SK-N-SH (cell line): ENCODE measurements at regions not wholly inside any gene's neighbourhood (a gene's known extent, or its start where the extent isn't known, plus 50 kb on each side); places are given as distances from the start of the nearest gene placed in this dataset.

Source experiments
- CTCF ChIA-PET: fragments of 300-600, 350-600 bp; formaldehyde crosslinking; extraction: SDS; loops from one replicate; lab custom pipeline; 2021; lab: Yijun Ruan, JAX
- POLR2A ChIA-PET: fragments of 350-600 bp; sonication (Branson Sonifier 250); formaldehyde crosslinking; extraction: SDS; loops from one replicate; lab custom pipeline; 2020; ENCODE audit warnings: antibody characterized with exemption, inconsistent platforms; lab: Yijun Ruan, JAX
- DNase-seq: peaks from one replicate; pipeline ENCODE4 v3.0.0; 2012
- H2AFZ ChIP-seq: fragments of 200-600 bp; sonication (generic); 2 replicates; pipeline ENCODE4 v1.8.1; 2016; ENCODE audit warnings: antibody characterized with exemption, mild to moderate bottlenecking, low read depth
- H3F3A ChIP-seq: fragments of 200-600 bp; sonication (generic); replicated peaks from 2 replicates; pipeline ENCODE3; 2016; ENCODE audit warnings: antibody characterized with exemption, mild to moderate bottlenecking; ENCODE audit not compliant: insufficient read depth
- H3K27ac ChIP-seq, 2 experiments: fragments of 200-500 bp in 1 of 2; fragments of 200-600 bp in 1 of 2; sonication (Bioruptor generic) in 1 of 2; sonication (generic), shearing (Covaris generic) in 1 of 2; 2 replicates each; pipeline versions ENCODE4 v1.5.1 to v1.6.1; 2014 to 2016; ENCODE audit warnings: low read depth in 2 of 2, inconsistent platforms in 1 of 2, low read length in 1 of 2, mild to moderate bottlenecking in 1 of 2, mixed read lengths in 1 of 2
- H3K27me3 ChIP-seq: fragments of 200-600 bp; sonication (generic), shearing (Covaris generic); 2 replicates; pipeline ENCODE4 v1.6.1; 2016; ENCODE audit warnings: mixed run types; ENCODE audit not compliant: insufficient read depth
- H3K36me3 ChIP-seq, 2 experiments: fragments of 200-500 bp in 1 of 2; fragments of 200-600 bp in 1 of 2; sonication (Bioruptor generic) in 1 of 2; sonication (generic) in 1 of 2; replicated peaks in 1 of 2; 2 replicates each; pipeline versions ENCODE3 to v1.5.1; 2014 to 2016; ENCODE audit warnings: low read length in 1 of 2, mild to moderate bottlenecking in 1 of 2; ENCODE audit not compliant: insufficient read depth in 2 of 2, control insufficient read depth in 1 of 2
- H3K4me1 ChIP-seq, 2 experiments: fragments of 200-500 bp in 1 of 2; fragments of 200-600 bp in 1 of 2; sonication (Bioruptor generic) in 1 of 2; sonication (generic), shearing (Covaris generic) in 1 of 2; 2 replicates each; pipeline versions ENCODE4 v1.5.1 to v1.6.1; 2014 to 2016; ENCODE audit warnings: low read depth in 1 of 2, low read length in 1 of 2, mixed run types in 1 of 2; ENCODE audit not compliant: insufficient read depth in 2 of 2, control insufficient read depth in 1 of 2
- H3K4me2 ChIP-seq: fragments of 200-600 bp; sonication (generic), shearing (Covaris generic); 2 replicates; pipeline ENCODE4 v1.6.1; 2017; ENCODE audit warnings: mixed run types
- H3K4me3 ChIP-seq, 2 experiments: fragments of 200-500 bp in 1 of 2; fragments of 200-600 bp in 1 of 2; sonication (Bioruptor generic) in 1 of 2; sonication (generic), shearing (Covaris generic) in 1 of 2; 2 replicates each; pipeline versions ENCODE4 v1.5.1 to v1.8.1; 2014 to 2016; ENCODE audit warnings: low read depth in 2 of 2, inconsistent platforms in 1 of 2, low read length in 1 of 2, mild to moderate bottlenecking in 1 of 2, mixed read lengths in 1 of 2, moderate library complexity in 1 of 2
- H3K79me2 ChIP-seq: fragments of 200-600 bp; sonication (generic); 2 replicates; pipeline ENCODE4 v1.8.1; 2017; ENCODE audit warnings: mild to moderate bottlenecking; ENCODE audit not compliant: insufficient read depth
- H3K9ac ChIP-seq: fragments of 200-600 bp; sonication (generic); 2 replicates; pipeline ENCODE4 v1.6.1; 2017; ENCODE audit warnings: mixed run types
- H3K9me2 ChIP-seq: fragments of 200-600 bp; sonication (generic); 2 replicates; pipeline ENCODE4 v1.6.1; 2017; ENCODE audit warnings: mixed run types
- H3K9me3 ChIP-seq: fragments of 200-600 bp; sonication (generic); 2 replicates; pipeline ENCODE4 v1.6.1; 2017; ENCODE audit warnings: mixed run types, mild to moderate bottlenecking, moderate library complexity
- H4K20me1 ChIP-seq: fragments of 200-600 bp; sonication (generic); 2 replicates; pipeline ENCODE4 v1.6.1; 2017; ENCODE audit warnings: mild to moderate bottlenecking, mixed run types; ENCODE audit not compliant: insufficient read depth
- EP300 ChIP-seq, 2 experiments: IDR thresholded peaks; 2 replicates each; pipeline versions ENCODE4 v1.4.0 to v1.6.1; 2012; ENCODE audit warnings: borderline replicate concordance in 1 of 2, low read depth in 1 of 2, low read length in 1 of 2
- FOSL2 ChIP-seq: IDR thresholded peaks from 2 replicates; pipeline ENCODE4 v1.4.0; 2012; ENCODE audit warnings: low read depth, mild to moderate bottlenecking, moderate library complexity, borderline replicate concordance
- IRF3 ChIP-seq: fragments of 150-350 bp; IDR thresholded peaks from 2 replicates; pipeline ENCODE4 v1.6.1; 2016; ENCODE audit warnings: mild to moderate bottlenecking, low read depth, low read length
- RAD21 ChIP-seq: IDR thresholded peaks from 2 replicates; pipeline ENCODE4 v1.6.1; 2012; ENCODE audit warnings: mild to moderate bottlenecking, low read length
- RFX5 ChIP-seq: IDR thresholded peaks from 2 replicates; pipeline ENCODE4 v1.6.1; 2012; ENCODE audit warnings: mild to moderate bottlenecking, improper control_type of control experiment, low read length
- SMC3 ChIP-seq: IDR thresholded peaks from 2 replicates; pipeline ENCODE4 v1.6.1; 2012; ENCODE audit warnings: low read depth, low read length, improper control_type of control experiment
- TAF1 ChIP-seq: IDR thresholded peaks from 2 replicates; pipeline ENCODE4 v1.6.1; 2012; ENCODE audit warnings: low read depth, mild to moderate bottlenecking, low read length, moderate library complexity, borderline replicate concordance
- WGBS: methylation state at CpG from one replicate; pipeline ENCODE4 v1.1.6; 2017; ENCODE audit warnings: low lambda C conversion rate; 5-methylcytosine and 5-hydroxymethylcytosine counted together
- TF ChIP-seq, protein P1 (sequence below): IDR thresholded peaks from 2 replicates; pipeline ENCODE4 v1.6.1; 2012; ENCODE audit warnings: mild to moderate bottlenecking, low read depth, low read length, moderate library complexity
- TF ChIP-seq, protein P2 (sequence below): IDR thresholded peaks from 2 replicates; pipeline ENCODE4 v1.4.0; 2012; ENCODE audit warnings: low read depth

DNA sequence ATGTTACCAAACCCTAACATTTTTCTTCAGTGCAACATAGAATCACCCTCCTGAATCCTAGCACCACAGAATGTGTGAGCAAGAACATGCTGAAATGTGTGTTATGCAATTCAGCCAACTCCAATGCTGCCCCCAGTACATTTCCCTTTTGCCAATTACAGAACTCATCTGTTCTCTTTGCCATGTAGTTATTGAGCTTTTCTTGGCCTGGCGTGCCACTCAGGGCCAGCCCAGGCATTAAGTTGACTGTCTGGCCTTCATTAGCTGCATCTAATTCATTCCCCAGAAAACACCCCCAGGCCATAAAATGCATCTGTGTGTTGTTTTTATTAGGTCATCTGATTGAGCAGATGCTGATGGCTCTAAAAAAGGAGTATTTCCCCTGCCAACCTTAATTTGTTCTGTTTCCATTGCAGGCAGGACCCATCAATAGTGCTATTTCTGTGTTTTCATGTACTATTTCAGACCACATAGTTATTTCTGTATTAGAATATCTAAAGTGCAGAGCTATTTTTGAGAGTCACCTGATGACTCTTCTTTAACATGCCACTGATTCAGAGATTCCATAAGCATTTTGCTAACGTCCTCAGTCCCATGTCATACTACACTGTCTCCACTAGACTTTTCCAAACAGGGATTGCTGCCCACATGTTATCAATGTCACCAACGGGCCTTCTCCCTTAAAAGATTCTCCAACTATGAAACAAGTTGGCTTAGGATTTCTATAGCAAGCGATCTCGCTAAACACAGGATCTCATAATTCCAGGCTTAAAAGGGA is 969.7 kb downstream of the CDH11 start (continued):
- TF ChIP-seq, protein P1, sequence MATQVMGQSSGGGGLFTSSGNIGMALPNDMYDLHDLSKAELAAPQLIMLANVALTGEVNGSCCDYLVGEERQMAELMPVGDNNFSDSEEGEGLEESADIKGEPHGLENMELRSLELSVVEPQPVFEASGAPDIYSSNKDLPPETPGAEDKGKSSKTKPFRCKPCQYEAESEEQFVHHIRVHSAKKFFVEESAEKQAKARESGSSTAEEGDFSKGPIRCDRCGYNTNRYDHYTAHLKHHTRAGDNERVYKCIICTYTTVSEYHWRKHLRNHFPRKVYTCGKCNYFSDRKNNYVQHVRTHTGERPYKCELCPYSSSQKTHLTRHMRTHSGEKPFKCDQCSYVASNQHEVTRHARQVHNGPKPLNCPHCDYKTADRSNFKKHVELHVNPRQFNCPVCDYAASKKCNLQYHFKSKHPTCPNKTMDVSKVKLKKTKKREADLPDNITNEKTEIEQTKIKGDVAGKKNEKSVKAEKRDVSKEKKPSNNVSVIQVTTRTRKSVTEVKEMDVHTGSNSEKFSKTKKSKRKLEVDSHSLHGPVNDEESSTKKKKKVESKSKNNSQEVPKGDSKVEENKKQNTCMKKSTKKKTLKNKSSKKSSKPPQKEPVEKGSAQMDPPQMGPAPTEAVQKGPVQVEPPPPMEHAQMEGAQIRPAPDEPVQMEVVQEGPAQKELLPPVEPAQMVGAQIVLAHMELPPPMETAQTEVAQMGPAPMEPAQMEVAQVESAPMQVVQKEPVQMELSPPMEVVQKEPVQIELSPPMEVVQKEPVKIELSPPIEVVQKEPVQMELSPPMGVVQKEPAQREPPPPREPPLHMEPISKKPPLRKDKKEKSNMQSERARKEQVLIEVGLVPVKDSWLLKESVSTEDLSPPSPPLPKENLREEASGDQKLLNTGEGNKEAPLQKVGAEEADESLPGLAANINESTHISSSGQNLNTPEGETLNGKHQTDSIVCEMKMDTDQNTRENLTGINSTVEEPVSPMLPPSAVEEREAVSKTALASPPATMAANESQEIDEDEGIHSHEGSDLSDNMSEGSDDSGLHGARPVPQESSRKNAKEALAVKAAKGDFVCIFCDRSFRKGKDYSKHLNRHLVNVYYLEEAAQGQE: no peak
- peak; percentile 42; the same call in 1 of the 2 replicates for TF ChIP-seq RAD21
- peak; percentile 44 to 98; a peak in 3 of 4 replicates for TF ChIP-seq EP300 (IDR thresholded peaks at IDR 0.05; ENCODE audit: borderline replicate concordance in 1 of 2, low read depth in 1 of 2, low read length in 1 of 2)
- peak; percentile 1; the same call in 1 of the 2 replicates for TF ChIP-seq SMC3
- TF ChIP-seq, protein P2, sequence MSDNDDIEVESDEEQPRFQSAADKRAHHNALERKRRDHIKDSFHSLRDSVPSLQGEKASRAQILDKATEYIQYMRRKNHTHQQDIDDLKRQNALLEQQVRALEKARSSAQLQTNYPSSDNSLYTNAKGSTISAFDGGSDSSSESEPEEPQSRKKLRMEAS: no peak

GRCh38 chr16:64150193-64150592 is 971.7 kb downstream of the CDH11 start:
- H3F3A ChIP-seq: no peaks in the 10 kb centered on the region
- WGBS: 78% methylated on average over 3 of the region's 3 CpGs
- H3K36me3 ChIP-seq: no peaks in the 10 kb centered on the region
- no peaks in the 10 kb centered on the region for H3K9me3 ChIP-seq
- H3K9me2 ChIP-seq: no peaks in the 10 kb centered on the region
- no peak for TF ChIP-seq TAF1
- no peak; the same call in 1 of the 2 replicates for TF ChIP-seq FOSL2
- TF ChIP-seq RFX5: no peak
- TF ChIP-seq IRF3: no peak
- no peaks in the 10 kb centered on the region for H3K79me2 ChIP-seq
- H2AFZ ChIP-seq: no peak overlapping the region
- no peaks in the 10 kb centered on the region for H3K27me3 ChIP-seq
- no peak overlapping the region for H3K27ac ChIP-seq
- H3K9ac ChIP-seq: no peak overlapping the region
- no peak overlapping the region for H3K4me2 ChIP-seq
- peaks cover 13 to 15% of the 10 kb centered on the region in 2 experiments; a peak in 3 of 4 replicates for H3K4me1 ChIP-seq
- no peak overlapping the region for H3K4me3 ChIP-seq
- H4K20me1 ChIP-seq: no peaks in the 10 kb centered on the region
- DNase-seq: no peak
- ChIA-PET POLR2A (no interaction called here), CTCF (no interaction called here)
